ENCODE measurements at regions not wholly inside any gene's neighbourhood (a gene's known extent, or its start where the extent isn't known, plus 50 kb on each side); places are given as distances from the start of the nearest gene placed in this dataset.

DNA sequence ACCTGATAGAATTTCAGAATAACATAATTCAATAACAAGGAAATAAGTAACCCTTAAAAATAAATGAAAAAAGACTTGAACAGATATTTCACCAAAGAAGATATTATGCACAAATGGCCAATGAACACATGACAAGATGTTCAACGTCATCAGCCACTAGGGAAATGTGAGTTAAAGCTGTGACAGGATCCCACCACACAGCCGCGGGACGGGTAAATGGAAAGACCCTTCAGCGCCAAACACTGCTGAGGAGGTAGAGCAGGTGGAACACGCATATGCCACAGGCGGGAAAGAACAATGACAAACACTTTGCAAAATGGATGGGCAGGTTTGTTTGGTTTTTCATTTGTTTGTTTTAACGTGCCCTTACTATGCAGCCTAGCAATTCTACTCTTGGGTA, 86.1 kb upstream of the RNF32 start:
- POLR2A ChIA-PET = no interaction called here
- DNase-seq (ENCODE audit: extremely low spot score) = no peak

DNA sequence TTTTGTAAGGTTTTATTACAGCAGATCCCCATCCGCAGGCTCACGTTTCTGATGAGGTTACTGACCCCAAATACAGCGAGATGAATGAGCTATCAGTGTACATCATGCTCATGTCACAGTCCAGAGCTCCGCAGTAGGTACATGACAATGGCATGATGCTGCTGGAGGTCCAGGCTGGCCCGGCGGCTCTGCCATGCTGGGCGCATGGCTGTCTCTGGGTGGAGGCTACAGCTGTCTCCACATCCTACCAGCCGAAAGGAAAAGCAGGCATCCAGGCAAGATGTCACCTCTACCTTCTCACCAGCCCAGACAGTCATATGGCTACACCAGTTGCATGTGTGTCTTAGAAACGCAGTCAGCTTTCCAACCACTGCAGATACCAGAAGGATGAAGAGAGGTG, 90.9 kb upstream of the RNF32 start:
- TF ChIP-seq, protein P1, sequence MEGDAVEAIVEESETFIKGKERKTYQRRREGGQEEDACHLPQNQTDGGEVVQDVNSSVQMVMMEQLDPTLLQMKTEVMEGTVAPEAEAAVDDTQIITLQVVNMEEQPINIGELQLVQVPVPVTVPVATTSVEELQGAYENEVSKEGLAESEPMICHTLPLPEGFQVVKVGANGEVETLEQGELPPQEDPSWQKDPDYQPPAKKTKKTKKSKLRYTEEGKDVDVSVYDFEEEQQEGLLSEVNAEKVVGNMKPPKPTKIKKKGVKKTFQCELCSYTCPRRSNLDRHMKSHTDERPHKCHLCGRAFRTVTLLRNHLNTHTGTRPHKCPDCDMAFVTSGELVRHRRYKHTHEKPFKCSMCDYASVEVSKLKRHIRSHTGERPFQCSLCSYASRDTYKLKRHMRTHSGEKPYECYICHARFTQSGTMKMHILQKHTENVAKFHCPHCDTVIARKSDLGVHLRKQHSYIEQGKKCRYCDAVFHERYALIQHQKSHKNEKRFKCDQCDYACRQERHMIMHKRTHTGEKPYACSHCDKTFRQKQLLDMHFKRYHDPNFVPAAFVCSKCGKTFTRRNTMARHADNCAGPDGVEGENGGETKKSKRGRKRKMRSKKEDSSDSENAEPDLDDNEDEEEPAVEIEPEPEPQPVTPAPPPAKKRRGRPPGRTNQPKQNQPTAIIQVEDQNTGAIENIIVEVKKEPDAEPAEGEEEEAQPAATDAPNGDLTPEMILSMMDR (IDR thresholded peaks at IDR 0.05; ENCODE audit: control extremely low read depth, extremely low read depth, low read depth, missing control alignments) = no peak

More for the DNA sequence above, 86.1 kb upstream of the RNF32 start:
- TF ChIP-seq, protein P1 (IDR thresholded peaks at IDR 0.05; ENCODE audit: control extremely low read depth, extremely low read depth, low read depth, missing control alignments) = no peak
- CTCF ChIA-PET = no interaction called here

DNA sequence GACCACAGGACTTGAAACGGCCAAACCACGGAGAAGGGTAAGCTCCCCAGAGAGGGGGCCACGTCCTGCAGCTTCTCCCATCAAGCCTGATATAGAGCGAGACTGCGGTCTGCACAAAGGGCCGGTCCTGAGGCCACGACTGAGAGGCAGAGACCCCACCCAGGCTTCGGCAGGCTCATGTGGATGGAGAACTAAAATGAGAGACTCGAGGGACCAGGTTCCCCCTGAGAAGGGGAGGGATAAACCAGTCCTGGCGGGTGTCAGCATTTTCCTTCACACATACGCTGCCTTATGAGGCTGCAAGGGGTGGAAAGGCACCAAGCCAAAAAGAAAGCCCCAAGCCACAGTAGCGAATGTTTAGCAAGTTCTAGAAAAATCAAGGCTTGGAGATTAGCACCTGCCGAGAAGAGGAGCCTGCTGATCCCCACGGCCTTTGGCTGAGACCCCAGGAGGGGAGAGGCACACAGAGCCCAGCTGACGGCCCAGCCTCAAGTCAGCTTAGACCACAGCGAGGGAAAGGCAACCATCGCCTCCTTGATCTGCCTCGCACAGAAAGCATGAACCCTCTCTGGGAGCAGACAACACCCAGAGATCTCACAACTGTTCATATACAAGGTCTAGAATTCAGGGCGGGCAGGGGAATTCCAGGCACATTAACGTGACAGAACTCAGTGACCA, 92.6 kb upstream of the RNF32 start:
- ChIA-PET POLR2A (no interaction called here), CTCF (no interaction called here)
- TF ChIP-seq, protein P1 (IDR thresholded peaks at IDR 0.05; ENCODE audit: control extremely low read depth, extremely low read depth, low read depth, missing control alignments) = no peak
- no peak for DNase-seq (ENCODE audit: extremely low spot score)

More for the DNA sequence above, 90.9 kb upstream of the RNF32 start:
- ChIA-PET CTCF (no interaction called here), POLR2A (no interaction called here)
- no peak for DNase-seq (ENCODE audit: extremely low spot score)

DNA sequence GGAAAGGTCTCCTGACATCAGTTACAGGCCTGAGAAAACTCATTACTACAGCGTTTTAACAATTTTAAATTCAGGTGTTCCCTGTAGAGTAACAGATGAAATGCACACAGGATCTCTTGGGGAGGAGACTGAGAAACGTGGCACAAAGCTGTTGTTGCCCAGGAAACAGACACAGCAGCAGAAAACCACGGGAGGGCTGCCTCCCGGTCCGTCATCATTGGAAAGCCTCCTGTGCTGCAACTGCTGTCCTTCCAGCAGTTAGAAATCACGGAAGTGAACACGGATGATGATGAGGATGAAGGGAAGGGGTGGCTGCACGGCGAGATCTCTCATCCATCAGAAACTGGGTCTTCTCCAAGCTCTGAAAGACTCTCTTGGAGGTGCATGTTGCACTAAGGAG, 94.6 kb upstream of the RNF32 start:
- ChIA-PET CTCF (no interaction called here), POLR2A (no interaction called here)
- TF ChIP-seq, protein P1 (IDR thresholded peaks at IDR 0.05; ENCODE audit: control extremely low read depth, extremely low read depth, low read depth, missing control alignments) = no peak
- no peak for DNase-seq (ENCODE audit: extremely low spot score)

DNA sequence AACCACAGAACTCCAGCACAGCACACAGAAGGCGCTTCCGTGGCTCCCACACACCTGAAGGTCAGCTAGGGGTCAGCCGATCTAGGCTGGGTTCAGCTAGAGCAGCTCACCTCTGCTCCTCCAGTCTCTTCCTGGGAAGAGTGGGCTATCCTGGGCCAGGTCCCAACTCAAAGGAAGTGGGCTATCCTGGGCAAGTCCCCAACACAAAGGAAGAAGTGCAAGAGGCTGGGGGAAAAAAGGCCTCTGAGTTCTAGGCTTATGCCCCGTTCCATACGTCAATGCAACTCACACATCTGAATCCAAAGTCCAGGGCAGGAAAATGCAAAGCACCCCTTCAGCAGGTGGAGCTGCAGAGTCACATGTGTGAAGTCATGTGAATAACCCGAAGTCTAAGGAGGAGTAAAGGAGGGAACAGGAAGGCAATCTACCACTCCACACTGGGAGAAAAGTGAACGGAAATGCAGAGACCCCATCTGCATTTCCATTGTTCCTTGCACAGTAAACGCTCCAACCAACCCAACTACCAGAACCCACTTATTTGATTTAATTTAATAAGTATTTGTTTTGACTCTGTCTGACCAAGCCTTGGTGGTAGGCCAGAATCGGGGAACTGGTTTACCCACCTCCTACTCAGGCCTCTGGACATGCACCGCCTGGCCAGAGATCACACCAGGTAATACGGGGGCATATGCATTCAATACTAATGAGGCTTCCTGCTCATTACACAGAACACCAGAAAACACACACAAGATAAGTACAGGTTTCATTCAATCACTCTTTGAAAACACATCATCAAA, 95.5 kb upstream of the RNF32 start:
- TF ChIP-seq, protein P1 (IDR thresholded peaks at IDR 0.05; ENCODE audit: control extremely low read depth, extremely low read depth, low read depth, missing control alignments) = no peak
- no peak for DNase-seq (ENCODE audit: extremely low spot score)
- ChIA-PET POLR2A (no interaction called here), CTCF (no interaction called here)

DNA sequence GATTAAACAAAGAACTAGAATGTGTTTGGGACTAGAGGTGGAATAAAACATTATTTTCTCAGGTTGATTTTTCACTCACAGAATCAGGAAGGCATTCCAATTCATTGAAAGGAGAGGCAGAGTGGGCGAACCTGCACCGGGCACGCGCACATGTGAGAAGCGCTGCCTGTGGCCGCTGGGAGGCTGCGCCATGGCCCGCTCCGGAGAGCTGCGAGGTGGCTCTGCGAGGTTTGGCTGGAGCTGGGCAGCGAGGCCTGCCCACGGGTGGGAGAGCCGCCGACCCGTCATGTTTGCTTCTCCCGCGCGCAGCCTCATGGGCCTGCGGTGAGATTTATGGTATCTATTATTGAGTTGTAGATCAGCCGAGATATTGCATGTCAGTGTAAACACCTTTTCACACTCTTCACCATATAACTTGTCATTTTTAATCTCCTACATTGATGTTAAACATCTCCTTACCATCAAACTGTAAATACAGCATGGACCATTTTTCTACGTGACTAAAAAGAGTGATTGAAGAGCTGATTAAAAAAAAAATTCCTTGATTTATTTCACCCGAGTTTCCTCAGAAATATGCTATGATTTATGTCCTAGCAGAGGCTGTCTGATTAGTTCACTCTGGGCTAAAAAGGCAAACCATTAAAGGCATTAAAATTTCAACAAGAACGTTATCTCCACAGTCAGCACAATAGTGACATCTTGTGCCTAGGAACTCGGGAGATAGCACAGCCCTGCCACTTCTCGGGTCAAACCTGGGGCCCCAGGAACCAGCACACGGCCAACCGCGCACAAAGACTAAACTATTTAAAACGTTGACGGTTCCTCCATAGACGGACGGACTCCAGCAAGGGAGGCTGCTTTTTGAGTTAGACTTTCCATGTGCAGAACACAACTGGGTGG, 96.6 kb upstream of the RNF32 start:
- no peak for DNase-seq (ENCODE audit: extremely low spot score)
- TF ChIP-seq, protein P1 (IDR thresholded peaks at IDR 0.05; ENCODE audit: control extremely low read depth, extremely low read depth, low read depth, missing control alignments) = no peak
- POLR2A ChIA-PET = no interaction called here
- CTCF ChIA-PET = no interaction called here
